ENCODE measurements at regions not wholly inside any gene's neighbourhood (a gene's known extent, or its start where the extent isn't known, plus 50 kb on each side); places are given as distances from the start of the nearest gene placed in this dataset.

DNA sequence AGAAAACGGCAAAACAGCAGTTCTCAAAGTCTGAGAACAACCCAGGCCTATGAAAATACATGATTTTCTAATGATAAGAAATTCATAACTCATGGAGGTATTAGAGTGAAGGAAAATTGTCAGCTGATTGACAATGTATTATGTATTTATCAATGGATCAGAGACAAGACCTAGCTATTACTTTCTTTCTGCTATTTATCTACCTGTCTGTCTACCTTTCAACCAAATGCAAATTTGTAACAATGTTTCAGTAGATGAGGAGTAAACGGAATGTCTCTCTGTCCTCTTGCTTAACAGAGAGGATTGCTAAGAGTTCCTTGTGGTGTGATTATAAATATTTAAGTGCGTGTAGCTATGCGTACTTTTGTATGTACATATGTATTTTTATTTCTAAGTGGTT lies 568.7 kb upstream of the RGS18 start:
- Histone ChIP-seq H3K27ac (no peak overlapping the region), H3K9me3 (no peaks in the 10 kb centered on the region)
- intact Hi-C loops (cut with DNase I) = no loop called here

DNA sequence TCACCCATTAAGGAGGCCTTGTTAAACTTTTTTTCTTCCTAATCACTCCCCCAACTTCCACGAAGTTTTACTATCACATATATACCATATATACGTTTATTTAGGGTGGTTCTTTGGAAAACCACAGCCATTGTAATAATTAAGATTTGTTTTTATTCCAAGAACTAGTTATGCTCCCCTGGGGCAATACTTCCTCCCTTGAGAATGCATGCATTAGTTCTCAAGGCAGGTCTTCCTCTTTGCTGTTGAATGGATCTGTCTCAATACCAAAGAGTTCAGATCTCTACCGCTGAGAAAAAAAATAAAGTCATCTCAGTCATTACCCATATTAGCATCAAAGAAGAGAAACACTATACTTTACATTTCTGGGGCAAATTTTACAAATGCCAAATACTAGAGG lies 567.7 kb upstream of the RGS18 start:
- Histone ChIP-seq H3K9me3 (no peaks in the 10 kb centered on the region), H3K27me3 (no peaks in the 10 kb centered on the region), H3K27ac (no peak overlapping the region), H3K9ac (ENCODE audit: low read depth in 2 of 2, low read length in 2 of 2) (no peak overlapping the region), H3K4me1 (no peaks in the 10 kb centered on the region), H3K36me3 (no peaks in the 10 kb centered on the region), H3K4me3 (no peak overlapping the region)
- no peak for DNase-seq
- intact Hi-C loops (cut with DNase I) = no loop called here
- TF ChIP-seq, protein P1, sequence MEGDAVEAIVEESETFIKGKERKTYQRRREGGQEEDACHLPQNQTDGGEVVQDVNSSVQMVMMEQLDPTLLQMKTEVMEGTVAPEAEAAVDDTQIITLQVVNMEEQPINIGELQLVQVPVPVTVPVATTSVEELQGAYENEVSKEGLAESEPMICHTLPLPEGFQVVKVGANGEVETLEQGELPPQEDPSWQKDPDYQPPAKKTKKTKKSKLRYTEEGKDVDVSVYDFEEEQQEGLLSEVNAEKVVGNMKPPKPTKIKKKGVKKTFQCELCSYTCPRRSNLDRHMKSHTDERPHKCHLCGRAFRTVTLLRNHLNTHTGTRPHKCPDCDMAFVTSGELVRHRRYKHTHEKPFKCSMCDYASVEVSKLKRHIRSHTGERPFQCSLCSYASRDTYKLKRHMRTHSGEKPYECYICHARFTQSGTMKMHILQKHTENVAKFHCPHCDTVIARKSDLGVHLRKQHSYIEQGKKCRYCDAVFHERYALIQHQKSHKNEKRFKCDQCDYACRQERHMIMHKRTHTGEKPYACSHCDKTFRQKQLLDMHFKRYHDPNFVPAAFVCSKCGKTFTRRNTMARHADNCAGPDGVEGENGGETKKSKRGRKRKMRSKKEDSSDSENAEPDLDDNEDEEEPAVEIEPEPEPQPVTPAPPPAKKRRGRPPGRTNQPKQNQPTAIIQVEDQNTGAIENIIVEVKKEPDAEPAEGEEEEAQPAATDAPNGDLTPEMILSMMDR (IDR thresholded peaks at IDR 0.05) = no peak

More for the DNA sequence above, 568.7 kb upstream of the RGS18 start:
- no peak overlapping the region for H3K9ac ChIP-seq (ENCODE audit: low read depth in 2 of 2, low read length in 2 of 2)
- H3K4me3 ChIP-seq = no peak overlapping the region
- TF ChIP-seq, protein P1 (IDR thresholded peaks at IDR 0.05) = no peak
- no peaks in the 10 kb centered on the region for H3K36me3 ChIP-seq
- H3K27me3 ChIP-seq = no peaks in the 10 kb centered on the region
- H3K4me1 ChIP-seq = no peaks in the 10 kb centered on the region
- no peak for DNase-seq

DNA sequence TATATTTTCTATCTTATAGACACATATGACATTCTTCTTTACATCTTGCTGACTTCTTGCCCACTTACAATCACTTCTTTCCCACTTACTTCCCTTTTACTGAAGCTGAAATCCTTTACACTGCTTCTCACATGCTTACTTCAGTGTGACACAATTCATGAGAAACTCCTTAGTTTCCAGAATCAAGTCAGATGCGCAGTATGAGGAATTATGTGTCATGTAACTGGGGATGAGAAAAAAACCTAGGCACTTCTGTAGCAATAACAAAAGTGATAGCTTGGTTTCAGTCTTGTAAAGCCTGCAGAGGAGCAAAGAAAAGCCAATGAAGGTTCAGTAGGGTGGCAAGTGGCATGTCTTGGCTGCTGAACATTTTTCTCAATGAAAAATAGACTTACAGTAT lies 566.2 kb upstream of the RGS18 start:
- Histone ChIP-seq H3K9ac (ENCODE audit: low read depth in 2 of 2, low read length in 2 of 2) (no peak overlapping the region), H3K27ac (no peak overlapping the region), H3K9me3 (no peaks in the 10 kb centered on the region), H3K4me3 (no peak overlapping the region), H3K27me3 (no peaks in the 10 kb centered on the region), H3K4me1 (no peaks in the 10 kb centered on the region), H3K36me3 (no peaks in the 10 kb centered on the region)
- TF ChIP-seq, protein P1 (IDR thresholded peaks at IDR 0.05) = no peak
- intact Hi-C loops (cut with DNase I) = no loop called here
- no peak for DNase-seq

DNA sequence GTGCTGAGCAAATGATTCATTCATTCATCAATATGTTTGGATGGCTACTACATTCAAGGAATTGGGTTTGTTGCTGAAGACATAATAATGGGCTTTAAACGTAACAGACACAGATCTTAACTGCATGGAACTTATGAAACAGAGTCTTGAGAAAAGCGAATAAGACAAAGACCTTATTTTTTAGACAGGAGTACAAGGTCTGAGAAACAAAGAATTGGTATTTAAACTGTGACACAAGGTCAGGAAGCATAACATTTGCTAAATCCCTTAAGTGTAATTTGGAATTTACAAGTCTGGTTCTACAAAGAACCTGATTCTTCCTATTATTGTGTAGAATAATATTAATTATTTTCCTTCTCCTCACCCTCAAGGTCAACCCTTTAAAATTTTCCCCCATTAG lies 565.4 kb upstream of the RGS18 start:
- Histone ChIP-seq H3K4me3 (no peak overlapping the region), H3K9ac (ENCODE audit: low read depth in 2 of 2, low read length in 2 of 2) (no peak overlapping the region), H3K36me3 (no peaks in the 10 kb centered on the region), H3K27me3 (no peaks in the 10 kb centered on the region), H3K27ac (no peak overlapping the region), H3K9me3 (no peaks in the 10 kb centered on the region), H3K4me1 (no peaks in the 10 kb centered on the region)
- no peak for DNase-seq
- intact Hi-C loops (cut with DNase I) = no loop called here
- TF ChIP-seq, protein P1 (IDR thresholded peaks at IDR 0.05) = no peak

DNA sequence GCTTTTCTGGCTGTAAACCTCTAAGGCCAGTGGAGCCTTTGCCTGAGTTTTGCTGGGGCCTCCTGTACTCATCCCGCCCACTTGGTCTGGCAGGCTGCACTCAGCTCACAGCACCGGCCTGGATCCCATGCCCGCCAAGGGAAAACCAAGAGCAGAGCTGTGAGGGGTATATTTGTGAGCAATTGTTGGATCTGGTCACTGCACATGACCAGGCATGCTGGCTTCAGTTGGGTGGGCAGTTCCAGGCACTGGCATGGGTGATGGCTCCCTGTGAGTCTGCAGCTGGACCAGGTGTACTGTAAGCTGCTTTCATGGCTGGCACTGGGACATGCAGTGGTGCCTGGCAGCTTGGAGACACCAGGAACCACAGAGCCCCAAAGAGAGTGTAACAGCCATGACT lies 563.1 kb upstream of the RGS18 start:
- DNase-seq = no peak
- TF ChIP-seq, protein P1 (IDR thresholded peaks at IDR 0.05) = no peak

DNA sequence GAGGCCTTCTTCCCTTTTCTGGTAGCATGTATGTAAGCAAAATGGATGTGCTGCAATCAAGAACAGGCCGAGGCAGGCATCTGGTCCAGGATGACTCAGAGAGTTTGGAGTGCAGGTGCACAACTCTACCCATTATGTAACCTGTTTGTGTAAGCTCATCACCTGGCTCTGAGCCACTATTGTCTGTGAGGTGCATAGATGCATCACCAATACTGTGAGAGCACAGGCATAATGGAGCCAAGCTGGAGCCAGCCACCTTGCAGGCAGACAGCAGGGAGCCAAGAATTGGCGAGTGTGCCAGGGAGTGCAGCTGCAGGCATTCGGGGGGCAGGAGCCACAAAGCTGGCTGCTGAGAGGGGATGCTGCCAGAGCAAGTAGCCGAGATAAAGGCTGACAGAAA lies 549.9 kb upstream of the RGS18 start:
- intact Hi-C loops (cut with DNase I) = no loop called here
- DNase-seq = no peak
- Histone ChIP-seq H3K9ac (ENCODE audit: low read depth in 2 of 2, low read length in 2 of 2) (no peak overlapping the region), H3K4me1 (no peaks in the 10 kb centered on the region), H3K27ac (no peak overlapping the region), H3K9me3 (no peaks in the 10 kb centered on the region), H3K27me3 (no peaks in the 10 kb centered on the region), H3K4me3 (no peak overlapping the region), H3K36me3 (no peaks in the 10 kb centered on the region)
- TF ChIP-seq, protein P1 (IDR thresholded peaks at IDR 0.05) = no peak

More for the DNA sequence above, 563.1 kb upstream of the RGS18 start:
- no peaks in the 10 kb centered on the region for H3K4me1 ChIP-seq
- H3K9me3 ChIP-seq = no peaks in the 10 kb centered on the region
- no peak overlapping the region for H3K4me3 ChIP-seq
- H3K27me3 ChIP-seq = no peaks in the 10 kb centered on the region
- H3K36me3 ChIP-seq = no peaks in the 10 kb centered on the region
- H3K27ac ChIP-seq = no peak overlapping the region
- intact Hi-C loops (cut with DNase I) = no loop called here
- no peak overlapping the region for H3K9ac ChIP-seq (ENCODE audit: low read depth in 2 of 2, low read length in 2 of 2)

Measured in colonic mucosa (tissue), 4 donors.